Activated naive CD4-positive, alpha-beta T cell treated with anti-CD3 and anti-CD28 coated beads, Interleukin-2, amount 50 U/mL, for 72 hours (primary cell): ENCODE measurements at regions not wholly inside any gene's neighbourhood (a gene's known extent, or its start where the extent isn't known, plus 50 kb on each side); places are given as distances from the start of the nearest gene placed in this dataset.
"Not testable (repeated sequence)": the region's sequence is repeated elsewhere in the genome, so short reads cannot be mapped to it uniquely, and the experiment has no call there.

Experiments used
- ATAC-seq, 2 donors: fragments of 150-1000 bp; cut with Tn5 transposase; 2 replicates each; pipeline ENCODE4 v1.10.0; 2021; ENCODE audit warnings: mild to moderate bottlenecking in 2 of 2, moderate library complexity in 2 of 2
- DNase-seq, 2 donors: peaks; one replicate each; pipeline ENCODE4 v3.0.0; 2021 to 2022; ENCODE audit warnings: low spot score in 2 of 2
- H3K27ac Mint-ChIP-seq, 2 donors: one replicate each; pipeline ENCODE4 v1.8.0; 2022; ENCODE audit warnings: mild to moderate bottlenecking in 2 of 2, mixed read lengths in 2 of 2
- H3K36me3 Mint-ChIP-seq, 2 donors: one replicate each; pipeline ENCODE4 v1.8.0; 2022; ENCODE audit warnings: mixed read lengths in 2 of 2
- H3K9me3 Mint-ChIP-seq, 2 donors: one replicate each; pipeline ENCODE4 v1.8.0; 2022; ENCODE audit warnings: mixed read lengths in 2 of 2

DNA sequence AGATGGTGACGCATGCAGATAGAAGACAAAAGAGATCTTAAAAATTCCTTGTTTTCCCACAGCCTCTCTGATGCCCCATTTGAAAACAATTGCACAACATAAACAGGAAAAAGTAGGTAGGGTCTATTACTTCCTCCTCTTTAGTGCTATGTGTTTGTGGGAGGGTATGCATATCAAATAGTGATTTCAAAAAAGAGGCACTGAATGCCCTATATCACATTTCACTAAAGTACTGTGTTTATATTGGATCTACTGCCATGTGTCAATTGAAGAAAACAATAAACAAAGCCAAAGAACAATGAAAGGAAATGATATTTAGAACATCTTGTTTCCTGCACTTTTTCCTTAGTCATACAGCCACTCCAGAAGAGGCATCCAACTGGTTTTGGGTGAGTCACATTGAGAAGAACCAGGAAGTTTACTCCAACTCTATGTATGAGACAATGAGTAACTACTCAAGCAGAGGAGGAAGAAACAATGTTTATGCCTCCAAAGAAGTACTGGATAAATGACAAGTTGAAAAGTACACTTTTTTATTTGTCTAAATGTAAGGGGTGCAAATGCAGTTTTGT, 583.6 kb downstream of the FBXO15 start:
- Mint-ChIP-seq H3K9me3 (peaks cover 0 to 7% of the 10 kb centered on the region in 2 donors), H3K27ac (no peak overlapping the region), H3K36me3 (no peaks in the 10 kb centered on the region)
- no peak for ATAC-seq
- DNase-seq: no peak

DNA sequence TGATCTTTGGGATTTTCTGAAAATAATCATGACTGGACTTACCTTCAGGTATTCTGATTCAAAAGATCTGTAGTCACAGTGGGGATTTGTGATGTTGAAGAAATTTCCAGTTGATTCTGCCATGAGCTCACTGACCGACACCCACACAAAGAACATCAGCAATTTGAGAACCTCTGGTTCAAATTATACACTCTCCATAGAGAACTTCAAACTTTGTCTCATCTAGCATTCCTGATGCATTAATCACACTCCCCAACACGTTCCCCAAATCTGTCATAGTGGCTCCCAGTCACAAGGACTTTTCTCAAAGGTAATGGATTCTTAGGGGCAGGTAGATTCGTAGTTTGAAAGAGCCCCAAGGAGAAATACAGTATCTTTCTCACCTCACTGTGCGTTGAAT, 584.3 kb downstream of the FBXO15 start:
- no peak for ATAC-seq
- Mint-ChIP-seq H3K9me3 (peaks cover 0 to 7% of the 10 kb centered on the region in 2 donors), H3K36me3 (no peaks in the 10 kb centered on the region)

DNA sequence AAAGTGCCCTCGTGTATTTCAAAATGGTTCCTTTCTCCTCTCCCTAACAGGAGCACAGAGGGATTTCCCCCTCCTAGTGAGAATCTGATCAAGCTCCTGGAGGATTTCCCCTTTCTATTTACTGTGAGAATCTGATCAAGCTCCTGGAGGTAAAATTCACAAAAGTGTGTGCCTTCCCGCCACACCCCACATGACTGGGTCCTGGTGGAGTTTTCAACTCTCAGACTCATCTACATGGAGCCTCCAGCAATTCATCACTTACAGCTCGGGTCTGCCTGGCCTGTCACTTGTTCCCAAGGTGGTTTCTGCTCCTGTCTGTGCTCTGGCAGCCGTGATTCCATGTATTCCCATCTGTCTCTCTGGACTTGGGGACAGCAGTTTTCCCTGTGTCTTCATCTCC, 590.7 kb downstream of the FBXO15 start:
- Mint-ChIP-seq H3K9me3 (peaks cover 8 to 10% of the 10 kb centered on the region in 2 donors), H3K27ac (no peak overlapping the region), H3K36me3 (no peaks in the 10 kb centered on the region)
- DNase-seq (no peak), ATAC-seq (no peak)

More for the DNA sequence above, 584.3 kb downstream of the FBXO15 start:
- H3K27ac Mint-ChIP-seq: no peak overlapping the region
- DNase-seq: no peak

GRCh38 chr18:73552171-73552570, 595.5 kb downstream of the FBXO15 start:
- ATAC-seq (no peak), DNase-seq (no peak)
- Mint-ChIP-seq H3K27ac (no peak overlapping the region), H3K36me3 (no peaks in the 10 kb centered on the region), H3K9me3 (peaks cover 4 to 5% of the 10 kb centered on the region in 2 donors)

- no peaks in the 10 kb centered on the region for H3K36me3 Mint-ChIP-seq
- peaks cover 3 to 4% of the 10 kb centered on the region in 2 donors for H3K9me3 Mint-ChIP-seq
- no peak overlapping the region for H3K27ac Mint-ChIP-seq
- ATAC-seq (no peak), DNase-seq (no peak)
These were observed 596.4 kb downstream of the FBXO15 start for GRCh38 chr18:73551211-73551610.

- Mint-ChIP-seq H3K9me3 (no peaks in the 10 kb centered on the region), H3K36me3 (no peaks in the 10 kb centered on the region), H3K27ac (no peak overlapping the region)
- ATAC-seq: no peak
- DNase-seq: no peak
These were observed 598.4 kb downstream of the FBXO15 start for GRCh38 chr18:73549236-73549635.

DNA sequence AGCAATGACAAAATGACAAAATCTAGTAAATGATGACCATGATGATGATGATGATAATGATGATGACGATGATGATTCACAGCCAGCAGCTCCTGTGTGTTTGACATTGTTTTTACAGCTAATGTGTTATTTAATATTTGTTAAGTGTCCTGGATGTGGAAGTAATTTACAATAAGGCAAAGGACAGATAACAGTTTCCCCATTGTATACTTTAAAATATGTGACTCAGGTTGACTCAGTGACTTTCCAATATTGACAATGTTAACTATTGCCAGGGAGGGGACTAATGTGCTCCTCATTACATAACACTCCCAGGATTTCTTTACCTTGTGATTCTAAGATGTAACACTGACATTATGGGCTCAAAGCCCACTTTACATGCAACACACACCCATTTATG, 602.2 kb downstream of the FBXO15 start:
- H3K27ac Mint-ChIP-seq: no peak overlapping the region
- no peaks in the 10 kb centered on the region for H3K36me3 Mint-ChIP-seq
- ATAC-seq (no peak), DNase-seq (no peak)
- H3K9me3 Mint-ChIP-seq: no peaks in the 10 kb centered on the region

DNA sequence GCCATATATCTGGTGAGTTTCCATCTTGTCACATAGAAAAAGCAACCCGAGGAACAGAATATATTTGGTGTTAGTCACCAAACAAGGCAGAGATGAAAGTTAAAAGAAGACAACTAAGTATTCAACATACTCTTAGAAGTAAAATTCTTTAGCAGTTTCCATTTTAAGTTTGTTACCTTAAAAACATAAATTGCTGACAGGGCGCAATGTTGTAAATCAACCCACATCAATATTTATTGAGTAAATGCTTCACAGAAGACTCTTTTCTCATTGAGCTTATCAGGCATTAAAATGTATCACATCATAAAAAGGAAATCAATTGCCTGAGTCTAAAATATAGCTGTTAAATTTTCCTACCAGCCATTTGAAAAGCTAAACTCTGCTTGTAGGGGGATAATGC, 603.0 kb downstream of the FBXO15 start:
- H3K36me3 Mint-ChIP-seq: no peaks in the 10 kb centered on the region
- no peaks in the 10 kb centered on the region for H3K9me3 Mint-ChIP-seq
- no peak for ATAC-seq
- DNase-seq: no peak
- no peak overlapping the region for H3K27ac Mint-ChIP-seq

GRCh38 chr18:73544032-73544431, 603.6 kb downstream of the FBXO15 start:
- Mint-ChIP-seq H3K27ac (no peak overlapping the region), H3K36me3 (no peaks in the 10 kb centered on the region), H3K9me3 (no peaks in the 10 kb centered on the region)
- no peak for ATAC-seq
- DNase-seq: no peak

- Mint-ChIP-seq H3K9me3 (peaks cover 0 to under 1% of the 10 kb centered on the region in 2 donors), H3K36me3 (no peaks in the 10 kb centered on the region), H3K27ac (no peak overlapping the region)
- no peak for ATAC-seq
- DNase-seq: no peak
These were observed 611.6 kb downstream of the FBXO15 start for GRCh38 chr18:73535990-73536389.

GRCh38 chr18:73535189-73535588, 612.4 kb downstream of the FBXO15 start:
- DNase-seq (no peak), ATAC-seq (no peak)
- Mint-ChIP-seq H3K36me3 (peaks cover 0 to under 1% of the 10 kb centered on the region in 2 donors), H3K9me3 (peaks cover 6 to 9% of the 10 kb centered on the region in 2 donors), H3K27ac (no peak overlapping the region)

DNA sequence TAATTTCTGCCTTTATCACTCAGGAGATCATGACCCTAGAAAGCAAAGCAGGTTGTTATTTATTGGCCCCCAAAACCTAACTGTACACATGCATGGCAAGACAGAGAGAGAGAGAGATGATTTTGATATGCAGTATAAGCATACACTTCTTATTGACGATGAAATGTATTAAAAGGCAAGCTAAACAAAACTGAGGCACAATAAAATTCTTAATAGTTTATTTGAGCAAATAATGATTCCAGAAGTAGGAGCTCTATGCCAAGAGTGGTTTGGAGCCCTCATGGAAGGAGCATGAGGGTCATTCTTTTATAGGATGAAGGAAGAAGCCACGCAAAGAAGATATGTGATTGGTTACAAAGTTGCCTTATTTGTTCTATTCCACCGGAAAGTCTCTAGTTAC, 616.0 kb downstream of the FBXO15 start:
- Mint-ChIP-seq H3K9me3 (peaks cover 16 to 20% of the 10 kb centered on the region in 2 donors), H3K27ac (no peak overlapping the region), H3K36me3 (peaks cover 0 to 6% of the 10 kb centered on the region in 2 donors)
- no peak for ATAC-seq
- DNase-seq: no peak

DNA sequence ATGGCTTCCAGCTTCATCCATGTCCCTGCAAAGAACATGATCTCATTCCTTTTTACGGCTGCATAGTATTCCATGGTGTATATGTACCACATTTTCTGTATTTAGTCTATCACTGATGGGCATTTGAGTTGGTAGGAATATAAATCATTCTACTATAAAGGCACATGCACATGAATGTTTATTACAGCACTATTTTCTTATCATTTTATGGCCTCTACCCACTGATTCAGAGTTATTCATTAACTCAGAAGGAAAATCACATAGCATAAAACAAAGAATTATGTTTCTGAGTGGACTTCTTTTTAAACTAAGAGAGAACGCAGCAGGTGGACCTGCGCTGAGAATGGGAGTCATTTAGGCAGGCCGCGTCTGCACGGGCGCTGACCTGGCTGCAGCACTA, 619.6 kb downstream of the FBXO15 start:
- H3K36me3 Mint-ChIP-seq: peaks cover 0 to 6% of the 10 kb centered on the region in 2 donors
- no peak for ATAC-seq
- H3K27ac Mint-ChIP-seq: peak overlapping the region in 1 of 2 donors; percentile 3
- DNase-seq: no peak
- H3K9me3 Mint-ChIP-seq: peaks cover 16 to 20% of the 10 kb centered on the region in 2 donors

DNA sequence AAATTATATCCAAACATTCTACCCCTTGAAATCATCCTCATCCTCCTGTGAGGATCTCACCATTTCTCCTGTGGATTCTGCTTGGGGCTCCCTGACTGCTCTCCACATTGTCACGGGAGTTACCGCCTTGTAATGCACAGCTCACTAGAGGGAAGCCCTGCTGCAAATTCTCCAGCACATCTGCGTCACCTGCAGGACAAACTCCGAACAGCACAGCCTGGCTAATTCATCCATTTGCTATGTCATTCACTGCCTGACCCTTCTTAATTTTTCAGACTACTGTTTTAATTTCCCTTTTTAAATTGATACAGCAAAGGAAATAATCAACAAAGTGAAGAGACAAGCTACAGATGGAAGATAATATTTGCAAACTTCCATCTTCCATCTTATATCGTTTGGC, 627.4 kb downstream of the FBXO15 start:
- ATAC-seq: no peak
- no peak for DNase-seq
- no peak overlapping the region for H3K27ac Mint-ChIP-seq
- peaks cover 0 to 6% of the 10 kb centered on the region in 2 donors for H3K9me3 Mint-ChIP-seq
- no peaks in the 10 kb centered on the region for H3K36me3 Mint-ChIP-seq

DNA sequence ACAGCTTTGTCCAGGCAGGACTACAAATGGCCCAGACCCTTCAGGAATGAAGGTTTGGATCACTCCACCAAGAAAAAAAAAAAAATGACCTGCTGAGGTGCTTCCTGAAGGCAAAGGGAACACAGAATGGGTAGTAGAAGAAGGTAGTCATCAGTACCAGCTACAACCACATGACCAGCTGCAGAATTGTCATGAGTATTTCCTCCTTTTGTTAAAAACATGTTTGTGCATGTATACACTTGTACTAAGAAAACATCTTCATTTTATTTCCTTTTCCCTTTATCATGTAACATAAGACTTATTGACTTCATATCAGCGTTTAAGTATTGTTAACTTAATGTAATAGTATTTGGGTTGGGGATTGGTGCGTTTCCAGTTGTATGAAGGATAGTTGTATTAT, 631.6 kb downstream of the FBXO15 start:
- not testable (repeated sequence) for H3K27ac Mint-ChIP-seq, DNase-seq, H3K36me3 Mint-ChIP-seq, ATAC-seq, H3K9me3 Mint-ChIP-seq

DNA sequence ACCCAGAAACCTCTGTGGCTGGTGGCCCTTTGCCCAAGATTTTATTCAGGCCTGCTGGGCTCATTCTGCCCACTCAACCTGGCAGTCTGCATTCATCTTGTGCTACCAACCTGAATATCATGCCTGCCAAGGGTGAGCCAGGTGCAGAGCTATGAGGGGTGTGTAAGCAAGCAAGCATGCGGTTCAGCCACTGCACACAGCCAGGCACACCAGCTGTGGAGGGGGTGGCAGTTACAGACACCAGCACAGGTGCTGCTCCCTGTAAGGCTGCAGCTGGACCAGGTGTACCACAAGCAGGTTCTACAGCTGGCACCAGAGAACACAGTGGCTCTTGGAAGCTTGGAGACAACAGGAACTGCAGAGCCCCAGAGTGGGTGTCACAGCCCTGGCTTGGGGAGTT, 633.2 kb downstream of the FBXO15 start:
- no peak for ATAC-seq
- no peak for DNase-seq
- H3K9me3 Mint-ChIP-seq: peaks cover 5 to 6% of the 10 kb centered on the region in 2 donors
- H3K36me3 Mint-ChIP-seq: no peaks in the 10 kb centered on the region
- H3K27ac Mint-ChIP-seq: no peak overlapping the region

- peaks cover 5 to 6% of the 10 kb centered on the region in 2 donors for H3K9me3 Mint-ChIP-seq
- ATAC-seq: no peak
- H3K27ac Mint-ChIP-seq: no peak overlapping the region
- DNase-seq: no peak
- no peaks in the 10 kb centered on the region for H3K36me3 Mint-ChIP-seq
These were observed 635.7 kb downstream of the FBXO15 start for GRCh38 chr18:73511771-73512503.

- no peaks in the 10 kb centered on the region for H3K36me3 Mint-ChIP-seq
These were observed 638.2 kb downstream of the FBXO15 start for GRCh38 chr18:73509460-73509859.

More at GRCh38 chr18:73509460-73509859, 638.2 kb downstream of the FBXO15 start:
- H3K9me3 Mint-ChIP-seq: peaks cover 0 to 5% of the 10 kb centered on the region in 2 donors
- DNase-seq (no peak), ATAC-seq (no peak)
- H3K27ac Mint-ChIP-seq: no peak overlapping the region
